PC-9 (cell line): ENCODE measurements at regions not wholly inside any gene's neighbourhood (a gene's known extent, or its start where the extent isn't known, plus 50 kb on each side); places are given as distances from the start of the nearest gene placed in this dataset.
"Not testable (repeated sequence)": the region's sequence is repeated elsewhere in the genome, so short reads cannot be mapped to it uniquely, and the experiment has no call there.

ENCODE experiments used
- BruUV-seq: library from RNA; stranded (reverse); fragments of 400-500 nt; replicated peaks from 2 replicates; lab custom pipeline; 2021; lab: Mats Ljungman, UMichigan
- CTCF ChIA-PET: fragments of 300-600 bp; sonication (Branson Sonifier 250); formaldehyde crosslinking; loops from one replicate; lab custom pipeline; 2022; ENCODE audit warnings: antibody characterized with exemption; lab: Charles Lee
- POLR2A ChIA-PET: fragments of 300-600 bp; sonication (Branson Sonifier 250); formaldehyde crosslinking; loops from one replicate; lab custom pipeline; 2022; ENCODE audit warnings: antibody characterized with exemption; ENCODE audit not compliant: unreplicated experiment; lab: Charles Lee
- DNase-seq, 2 experiments: peaks; one replicate each; pipeline versions ENCODE4 v3.0.0 to v3.0.0-alpha.2; 2015 to 2022; ENCODE audit warnings: mixed read lengths in 1 of 2
- H2AFZ ChIP-seq: fragments of 200-600 bp; sonication (generic); 2 replicates; pipeline ENCODE4 v1.8.1; 2017; ENCODE audit warnings: antibody characterized with exemption
- H3F3A ChIP-seq: fragments of 200-600 bp; sonication (generic); 2 replicates; pipeline ENCODE4 v1.8.1; 2017; ENCODE audit warnings: antibody characterized with exemption, mild to moderate bottlenecking, low read depth; ENCODE audit not compliant: insufficient read depth
- H3K27ac ChIP-seq: fragments of 200-600 bp; sonication (generic); 2 replicates; pipeline ENCODE4 v1.6.1; 2016; ENCODE audit warnings: mixed run types
- H3K27me3 ChIP-seq: fragments of 200-600 bp; sonication (generic); 2 replicates; pipeline ENCODE4 v1.6.1; 2016; ENCODE audit warnings: low read depth, mixed run types; ENCODE audit not compliant: insufficient read depth
- H3K36me3 ChIP-seq: fragments of 200-600 bp; sonication (generic); 2 replicates; pipeline ENCODE4 v1.6.1; 2016; ENCODE audit warnings: low read depth, mixed run types
- H3K4me1 ChIP-seq: fragments of 200-600 bp; sonication (generic); replicated peaks from 2 replicates; pipeline ENCODE4 v1.6.1; 2016; ENCODE audit warnings: mixed run types; ENCODE audit not compliant: insufficient read depth
- H3K4me2 ChIP-seq: fragments of 200-600 bp; sonication (generic); 2 replicates; pipeline ENCODE4 v1.6.1; 2017; ENCODE audit warnings: mixed run types
- H3K4me3 ChIP-seq: fragments of 200-600 bp; sonication (generic); 2 replicates; pipeline ENCODE4 v1.6.1; 2016; ENCODE audit warnings: mixed run types
- H3K79me2 ChIP-seq: fragments of 200-600 bp; sonication (generic); 2 replicates; pipeline ENCODE4 v1.6.1; 2017; ENCODE audit warnings: low read depth, mixed run types
- H3K9me2 ChIP-seq: fragments of 200-600 bp; sonication (generic); 2 replicates; pipeline ENCODE4 v1.8.1; 2017; ENCODE audit warnings: mild to moderate bottlenecking; ENCODE audit not compliant: insufficient read depth
- H3K9me3 ChIP-seq: fragments of 200-600 bp; sonication (generic); 2 replicates; pipeline ENCODE4 v1.8.1; 2016; ENCODE audit warnings: low read depth; ENCODE audit not compliant: insufficient read depth
- H4K20me1 ChIP-seq: fragments of 200-600 bp; sonication (generic); 2 replicates; pipeline ENCODE4 v1.8.1; 2017; ENCODE audit not compliant: insufficient read depth
- CTCF ChIP-seq: fragments of 200-600 bp; sonication (generic); conservative IDR thresholded peaks from 2 replicates; pipeline ENCODE4 v1.6.1; 2017; ENCODE audit warnings: mixed run types, antibody characterized with exemption, mild to moderate bottlenecking, moderate library complexity
- EZH2 ChIP-seq: fragments of 200-600 bp; sonication (generic); IDR thresholded peaks from 2 replicates; pipeline ENCODE4 v1.8.0; 2017; ENCODE audit warnings: antibody characterized with exemption, low read depth
- intact Hi-C: fragments of 100-400 bp; cut with micrococcal nuclease; formaldehyde crosslinking; loops from one replicate; pipeline ENCODE4 v1.10.0; 2022; ENCODE audit not compliant: unreplicated experiment

GRCh38 chr12:12008931-12009611 lies 61.7 kb upstream of the BCL2L14 start:
- Histone ChIP-seq H3K4me1 (peaks cover 45% of the 10 kb centered on the region), H3K36me3 (no peaks in the 10 kb centered on the region), H3K9me2 (no peaks in the 10 kb centered on the region), H3K27ac (peak overlapping the region; percentile 94), H3K79me2 (no peaks in the 10 kb centered on the region), H3F3A (peaks cover 28% of the 10 kb centered on the region), H3K4me2 (peak overlapping the region; percentile 69), H3K9me3 (no peaks in the 10 kb centered on the region), H4K20me1 (no peaks in the 10 kb centered on the region), H3K27me3 (no peaks in the 10 kb centered on the region), H2AFZ (peak overlapping the region; percentile 64), H3K4me3 (no peak overlapping the region)
- ChIA-PET POLR2A (interaction anchor here (0.6 to 0.8 kb wide), 10 partner anchors 23 to 429 kb away, joined by 3 to 19 read pairs (median 4); partner anchors contain the start of gene ETV6), CTCF (interaction anchor here (0.6 to 2.5 kb wide), 7 partner anchors 9 to 360 kb away, joined by 4 to 14 read pairs (median 7); partner anchors contain the start of gene ETV6)
- no peak for TF ChIP-seq EZH2
- TF ChIP-seq CTCF: no peak; the same call in 1 of the 2 replicates
- intact Hi-C loops: loop anchor here (1.0 to 10.0 kb wide), 6 partner anchors 50 to 428 kb away; partner anchors contain the start of gene ETV6
- BruUV-seq: no TSS peak
- DNase-seq: peak; percentile 80 to 98

- not testable (repeated sequence) for H3K9me2 ChIP-seq, H3K27me3 ChIP-seq, H4K20me1 ChIP-seq, H2AFZ ChIP-seq, DNase-seq, H3K9me3 ChIP-seq, H3K4me3 ChIP-seq, H3K79me2 ChIP-seq, BruUV-seq, H3K36me3 ChIP-seq
- Histone ChIP-seq H3K4me1 (peaks cover 45% of the 10 kb centered on the region), H3F3A (peaks cover 28% of the 10 kb centered on the region), H3K27ac (peak overlapping the region; percentile 94), H3K4me2 (peak overlapping the region; percentile 69)
- POLR2A ChIA-PET: interaction anchor here (0.6 to 0.8 kb wide), 10 partner anchors 22 to 430 kb away, joined by 3 to 19 read pairs (median 4); partner anchors contain the start of gene ETV6
- CTCF ChIA-PET: interaction anchor here (0.6 to 2.5 kb wide), 6 partner anchors 8 to 360 kb away, joined by 4 to 14 read pairs (median 7); partner anchors contain the start of gene ETV6
- intact Hi-C loops: loop anchor here (1.0 to 10.0 kb wide), 6 partner anchors 51 to 429 kb away; partner anchors contain the start of gene ETV6
These were observed 60.9 kb upstream of the BCL2L14 start for GRCh38 chr12:12009749-12010276.

GRCh38 chr12:12010277-12011039 lies 60.3 kb upstream of the BCL2L14 start:
- POLR2A ChIA-PET: no interaction called here
- no peaks in the 10 kb centered on the region for H4K20me1 ChIP-seq
- BruUV-seq: no TSS peak
- H3K4me1 ChIP-seq: peaks cover 45% of the 10 kb centered on the region
- H3F3A ChIP-seq: peaks cover 28% of the 10 kb centered on the region
- H3K27ac ChIP-seq: peak overlapping the region; percentile 94
- no peak overlapping the region for H3K4me2 ChIP-seq
- TF ChIP-seq CTCF (no peak), EZH2 (no peak)
- no peak overlapping the region for H2AFZ ChIP-seq
- no peaks in the 10 kb centered on the region for H3K36me3 ChIP-seq
- H3K4me3 ChIP-seq: no peak overlapping the region
- H3K79me2 ChIP-seq: no peaks in the 10 kb centered on the region
- DNase-seq: no peak
- CTCF ChIA-PET: interaction anchor here (2.5 kb wide), 1 partner anchor 23 kb away, joined by 8 read pairs; no protein-coding TSS in a partner anchor
- H3K9me3 ChIP-seq: no peaks in the 10 kb centered on the region
- intact Hi-C loops: no loop called here
- no peaks in the 10 kb centered on the region for H3K27me3 ChIP-seq
- H3K9me2 ChIP-seq: no peaks in the 10 kb centered on the region
